WTC11 (cell line): ENCODE measurements at regions not wholly inside any gene's neighbourhood (a gene's known extent, or its start where the extent isn't known, plus 50 kb on each side); places are given as distances from the start of the nearest gene placed in this dataset.

Source experiments
- ATAC-seq: fragments of 200-7000 bp; cut with Tn5 transposase; 2 replicates; pipeline ENCODE4 v1.10.0; 2021; ENCODE audit warnings: mild to moderate bottlenecking, moderate library complexity
- CTCF ChIA-PET: fragments of 300-600 bp; sonication (Branson Sonifier 250); formaldehyde crosslinking; loops from one replicate; lab custom pipeline; 2021; ENCODE audit warnings: antibody characterized with exemption; lab: Charles Lee
- POLR2A ChIA-PET: fragments of 350-600 bp; sonication (Branson Sonifier 250); formaldehyde crosslinking; loops from one replicate; lab custom pipeline; 2021; ENCODE audit warnings: antibody characterized with exemption; lab: Charles Lee
- DNase-seq: peaks from one replicate; pipeline ENCODE4 v3.0.0; 2021; ENCODE audit warnings: low spot score
- H3K27ac Mint-ChIP-seq: 2 replicates; pipeline ENCODE4 v1.8.0; 2021; ENCODE audit warnings: mixed read lengths
- H3K27me3 Mint-ChIP-seq: 2 replicates; pipeline ENCODE4 v1.8.0; 2021; ENCODE audit warnings: low read depth, mild to moderate bottlenecking, moderate library complexity, mixed read lengths
- H3K36me3 Mint-ChIP-seq: 2 replicates; pipeline ENCODE4 v1.8.0; 2021; ENCODE audit warnings: mixed read lengths
- H3K4me1 Mint-ChIP-seq: 2 replicates; pipeline ENCODE4 v1.8.0; 2022; ENCODE audit warnings: mixed read lengths
- H3K4me3 Mint-ChIP-seq: 2 replicates; pipeline ENCODE4 v1.8.0; 2021; ENCODE audit warnings: mild to moderate bottlenecking, moderate library complexity, mixed read lengths
- H3K9me3 Mint-ChIP-seq: 2 replicates; pipeline ENCODE4 v1.8.0; 2021; ENCODE audit warnings: mixed read lengths
- AFF4 ChIP-seq: sonication (generic); formaldehyde crosslinking; IDR thresholded peaks from 2 replicates; pipeline ENCODE4 v1.8.1; 2023; ENCODE audit warnings: mild to moderate bottlenecking, missing genetic modification reagents, borderline replicate concordance
- ARID4B ChIP-seq: sonication (generic); formaldehyde crosslinking; IDR thresholded peaks from 2 replicates; pipeline ENCODE4 v1.8.0; 2023; ENCODE audit warnings: missing genetic modification reagents, mild to moderate bottlenecking, borderline replicate concordance
- CTCF ChIP-seq: fragments of 200-600 bp; IDR thresholded peaks from 2 replicates; pipeline ENCODE4 v1.8.0; 2022; ENCODE audit warnings: antibody characterized with exemption
- E2F4 ChIP-seq: sonication (generic); formaldehyde crosslinking; IDR thresholded peaks from 2 replicates; pipeline ENCODE4 v1.8.1; 2022; ENCODE audit warnings: low read depth, mild to moderate bottlenecking, moderate library complexity, missing genetic modification reagents, borderline replicate concordance
- FOXK1 ChIP-seq: sonication (generic); formaldehyde crosslinking; IDR thresholded peaks from 2 replicates; pipeline ENCODE4 v1.8.0; 2022; ENCODE audit warnings: mild to moderate bottlenecking, moderate library complexity, missing genetic modification reagents
- FOXP1 ChIP-seq: sonication (generic); formaldehyde crosslinking; IDR thresholded peaks from 2 replicates; pipeline ENCODE4 v1.8.0; 2022; ENCODE audit warnings: missing genetic modification reagents, mild to moderate bottlenecking, moderate library complexity, borderline replicate concordance
- PREB ChIP-seq: sonication (generic); formaldehyde crosslinking; IDR thresholded peaks from 2 replicates; pipeline ENCODE4 v1.8.1; 2022; ENCODE audit warnings: mild to moderate bottlenecking, missing genetic modification reagents, moderate library complexity, borderline replicate concordance
- PRRX2 ChIP-seq: fragments of 250-450 bp; sonication (Bioruptor Pico); IDR thresholded peaks from 2 replicates; pipeline ENCODE4 v1.8.0; 2021; ENCODE audit warnings: mild to moderate bottlenecking
- RELA ChIP-seq: sonication (generic); formaldehyde crosslinking; IDR thresholded peaks from 2 replicates; pipeline ENCODE4 v1.8.1; 2022; ENCODE audit warnings: missing genetic modification reagents, mild to moderate bottlenecking, borderline replicate concordance
- USF1 ChIP-seq: sonication (generic); formaldehyde crosslinking; IDR thresholded peaks from 2 replicates; pipeline ENCODE4 v1.8.0; 2022; ENCODE audit warnings: mild to moderate bottlenecking, missing genetic modification reagents
- ZNF138 ChIP-seq: sonication (generic); formaldehyde crosslinking; conservative IDR thresholded peaks from 2 replicates; pipeline ENCODE4 v1.8.1; 2022; ENCODE audit warnings: mild to moderate bottlenecking, moderate library complexity, missing genetic modification reagents

- TF ChIP-seq AFF4 (CRISPR knock-in tag) (no peak), USF1 (CRISPR knock-in tag) (no peak), FOXK1 (CRISPR knock-in tag) (no peak)
Observed at GRCh38 chr1:36621531-36621930, 138.8 kb upstream of the CSF3R start (continued).

GRCh38 chr1:36620142-36620541 lies 137.4 kb upstream of the CSF3R start:
- no peak overlapping the region for H3K4me3 Mint-ChIP-seq
- TF ChIP-seq ARID4B (CRISPR knock-in tag) (no peak), CTCF (no peak), ZNF138 (CRISPR knock-in tag) (no peak), PREB (no peak), PRRX2 (CRISPR knock-in tag) (no peak), RELA (CRISPR knock-in tag) (no peak), FOXP1 (CRISPR knock-in tag) (no peak), E2F4 (CRISPR knock-in tag) (no peak)

More at GRCh38 chr1:36620142-36620541, 137.4 kb upstream of the CSF3R start:
- Mint-ChIP-seq H3K27ac (no peak overlapping the region), H3K9me3 (peaks cover 15% of the 10 kb centered on the region), H3K36me3 (peaks cover 12% of the 10 kb centered on the region), H3K27me3 (peaks cover 5% of the 10 kb centered on the region; the same call in 1 of the 2 replicates), H3K4me1 (peaks cover 15% of the 10 kb centered on the region)
- ATAC-seq (no peak), DNase-seq (no peak)
- ChIA-PET CTCF (no interaction called here), POLR2A (no interaction called here)
